ENCODE measurements at regions not wholly inside any gene's neighbourhood (a gene's known extent, or its start where the extent isn't known, plus 50 kb on each side); places are given as distances from the start of the nearest gene placed in this dataset.

- H3K4me1 Mint-ChIP-seq = no peaks in the 10 kb centered on the region
- H3K36me3 Mint-ChIP-seq (ENCODE audit: low read depth) = no peaks in the 10 kb centered on the region
- H3K27ac Mint-ChIP-seq = no peak overlapping the region
- H3K9me3 Mint-ChIP-seq = no peaks in the 10 kb centered on the region
- ChIA-PET CTCF (no interaction called here), POLR2A (no interaction called here)
- intact Hi-C loops (cut with micrococcal nuclease) = no loop called here
- DNase-seq = no peak
- H3K27me3 Mint-ChIP-seq = peaks cover 10% of the 10 kb centered on the region
- no peak for ATAC-seq (ENCODE audit: low read depth)
- no peak overlapping the region for H3K4me3 Mint-ChIP-seq
- TF ChIP-seq CTCF (IDR thresholded peaks at IDR 0.05) = no peak
Observed at GRCh38 chr5:74404574-74405508, 235.7 kb downstream of the ENC1 start.

- peaks cover 7% of the 10 kb centered on the region for H3K27me3 Mint-ChIP-seq
- no peak overlapping the region for H3K4me3 Mint-ChIP-seq
- no peak for DNase-seq
- ChIA-PET CTCF (no interaction called here), POLR2A (no interaction called here)
- H3K36me3 Mint-ChIP-seq (ENCODE audit: low read depth) = no peaks in the 10 kb centered on the region
- H3K9me3 Mint-ChIP-seq = no peaks in the 10 kb centered on the region
- no peak overlapping the region for H3K27ac Mint-ChIP-seq
- TF ChIP-seq CTCF (IDR thresholded peaks at IDR 0.05) = no peak
- no peaks in the 10 kb centered on the region for H3K4me1 Mint-ChIP-seq
- no peak for ATAC-seq (ENCODE audit: low read depth)
- intact Hi-C loops (cut with micrococcal nuclease) = no loop called here
Observed at GRCh38 chr5:74403771-74404170, 236.8 kb downstream of the ENC1 start.

- no peaks in the 10 kb centered on the region for H3K4me1 Mint-ChIP-seq
- peaks cover 4% of the 10 kb centered on the region for H3K27me3 Mint-ChIP-seq
- intact Hi-C loops (cut with micrococcal nuclease) = no loop called here
- POLR2A ChIA-PET = no interaction called here
- TF ChIP-seq CTCF (IDR thresholded peaks at IDR 0.05) = no peak
- CTCF ChIA-PET = no interaction called here
- H3K36me3 Mint-ChIP-seq (ENCODE audit: low read depth) = no peaks in the 10 kb centered on the region
- H3K9me3 Mint-ChIP-seq = no peaks in the 10 kb centered on the region
- H3K4me3 Mint-ChIP-seq = no peak overlapping the region
- H3K27ac Mint-ChIP-seq = no peak overlapping the region
- DNase-seq (no peak), ATAC-seq (ENCODE audit: low read depth) (no peak)
Observed at GRCh38 chr5:74402553-74402952, 238.0 kb downstream of the ENC1 start.

GRCh38 chr5:74401946-74402320 is 238.6 kb downstream of the ENC1 start:
- intact Hi-C loops (cut with micrococcal nuclease) = no loop called here
- no peak for TF ChIP-seq CTCF (IDR thresholded peaks at IDR 0.05)
- Mint-ChIP-seq H3K36me3 (ENCODE audit: low read depth) (no peaks in the 10 kb centered on the region), H3K4me3 (no peak overlapping the region), H3K9me3 (no peaks in the 10 kb centered on the region), H3K27ac (no peak overlapping the region), H3K4me1 (no peaks in the 10 kb centered on the region), H3K27me3 (peaks cover 4% of the 10 kb centered on the region)
- ATAC-seq (ENCODE audit: low read depth) (no peak), DNase-seq (no peak)
- POLR2A ChIA-PET = no interaction called here
- CTCF ChIA-PET = no interaction called here

- intact Hi-C loops (cut with micrococcal nuclease) = no loop called here
- Mint-ChIP-seq H3K36me3 (ENCODE audit: low read depth) (no peaks in the 10 kb centered on the region), H3K4me3 (no peak overlapping the region), H3K27ac (no peak overlapping the region), H3K4me1 (no peaks in the 10 kb centered on the region), H3K27me3 (peaks cover 4% of the 10 kb centered on the region), H3K9me3 (no peaks in the 10 kb centered on the region)
- POLR2A ChIA-PET = no interaction called here
- no peak for DNase-seq
- CTCF ChIA-PET = no interaction called here
- no peak for TF ChIP-seq CTCF (IDR thresholded peaks at IDR 0.05)
- no peak for ATAC-seq (ENCODE audit: low read depth)
Observed at GRCh38 chr5:74401281-74401945, 239.1 kb downstream of the ENC1 start.

Data from activated B cell treated with CpG ODN at 0.5 μM for 24 hours (primary cell).